Naive B cell (primary cell): ENCODE measurements at regions not wholly inside any gene's neighbourhood (a gene's known extent, or its start where the extent isn't known, plus 50 kb on each side); places are given as distances from the start of the nearest gene placed in this dataset.
"Not testable (repeated sequence)": the region's sequence is repeated elsewhere in the genome, so short reads cannot be mapped to it uniquely, and the experiment has no call there.

Source experiments
- ATAC-seq, 2 donors: fragments of 150-1000 bp; cut with Tn5 transposase; 2 replicates each; pipeline ENCODE4 v1.10.0; 2021; ENCODE audit warnings: low read depth in 2 of 2, mild to moderate bottlenecking in 2 of 2, moderate library complexity in 2 of 2
- DNase-seq: peaks from one replicate; pipeline ENCODE4 v3.0.0; 2022
- H3K27ac Mint-ChIP-seq, 6 donors: one replicate each; pipeline ENCODE4 v1.8.0; 2020 to 2022; ENCODE audit warnings: mild to moderate bottlenecking in 6 of 6, mixed read lengths in 6 of 6, moderate library complexity in 5 of 6, inconsistent platforms in 2 of 6
- H3K27me3 Mint-ChIP-seq, 3 donors: one replicate each; pipeline ENCODE4 v1.8.0; 2021 to 2022; ENCODE audit warnings: mixed read lengths in 3 of 3, mild to moderate bottlenecking in 1 of 3
- H3K36me3 Mint-ChIP-seq, 2 donors: one replicate each; pipeline ENCODE4 v1.8.0; 2020 to 2022; ENCODE audit warnings: mixed read lengths in 2 of 2, inconsistent platforms in 1 of 2, mild to moderate bottlenecking in 1 of 2
- H3K4me1 Mint-ChIP-seq, 3 donors: one replicate each; pipeline ENCODE4 v1.8.0; 2020 to 2022; ENCODE audit warnings: mixed read lengths in 3 of 3, inconsistent platforms in 1 of 3, mild to moderate bottlenecking in 1 of 3, moderate library complexity in 1 of 3
- H3K4me3 Mint-ChIP-seq, 8 donors: one replicate each; pipeline ENCODE4 v1.8.0; 2020 to 2022; ENCODE audit warnings: mild to moderate bottlenecking in 8 of 8, mixed read lengths in 8 of 8, moderate library complexity in 8 of 8, inconsistent platforms in 2 of 8
- H3K9me3 Mint-ChIP-seq, 7 donors: one replicate each; pipeline ENCODE4 v1.8.0; 2020 to 2022; ENCODE audit warnings: mixed read lengths in 7 of 7, mild to moderate bottlenecking in 5 of 7, inconsistent platforms in 2 of 7, moderate library complexity in 1 of 7

DNA sequence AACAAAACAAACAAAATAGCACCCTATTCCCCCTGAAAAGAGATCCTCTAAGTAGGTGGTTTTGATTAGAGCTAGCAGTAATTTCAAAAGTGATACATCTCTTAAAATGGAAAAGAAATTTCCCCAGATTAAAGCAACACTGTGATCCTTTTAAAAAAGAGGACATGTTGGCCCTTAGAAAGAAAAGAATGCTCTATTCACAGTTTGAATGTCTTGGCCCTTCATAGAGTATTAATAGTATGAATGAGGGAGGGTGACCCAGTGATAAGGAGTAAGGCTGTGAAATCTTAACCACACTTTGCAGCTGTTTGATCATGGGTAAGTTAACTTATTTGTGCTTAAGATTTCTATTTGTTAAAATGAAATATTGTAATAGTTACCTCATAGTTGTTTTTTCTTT, 467.7 kb upstream of the MEF2C start:
- no peaks in the 10 kb centered on the region for H3K27me3 Mint-ChIP-seq
- peaks cover 0 to 50% (median 18%) of the 10 kb centered on the region in 7 donors for H3K9me3 Mint-ChIP-seq
- H3K4me3 Mint-ChIP-seq: peak overlapping the region in 1 of 8 donors; percentile 40
- peaks cover 6 to 10% of the 10 kb centered on the region in 2 donors for H3K36me3 Mint-ChIP-seq
- ATAC-seq: no peak
- peak overlapping the region in 2 of 6 donors; percentile 20 to 66 for H3K27ac Mint-ChIP-seq
- DNase-seq: no peak
- peaks cover 16 to 22% (median 17%) of the 10 kb centered on the region in 3 donors for H3K4me1 Mint-ChIP-seq

GRCh38 chr5:89349246-89349980, 466.4 kb upstream of the MEF2C start:
- Mint-ChIP-seq H3K4me3 (peak overlapping the region in 1 of 8 donors; percentile 56), H3K27me3 (no peaks in the 10 kb centered on the region), H3K27ac (no peak overlapping the region), H3K9me3 (peaks cover 2 to 54% (median 19%) of the 10 kb centered on the region in 7 donors), H3K4me1 (peaks cover 22 to 31% (median 23%) of the 10 kb centered on the region in 3 donors), H3K36me3 (peaks cover 6 to 18% of the 10 kb centered on the region in 2 donors)
- ATAC-seq (no peak), DNase-seq (no peak)

DNA sequence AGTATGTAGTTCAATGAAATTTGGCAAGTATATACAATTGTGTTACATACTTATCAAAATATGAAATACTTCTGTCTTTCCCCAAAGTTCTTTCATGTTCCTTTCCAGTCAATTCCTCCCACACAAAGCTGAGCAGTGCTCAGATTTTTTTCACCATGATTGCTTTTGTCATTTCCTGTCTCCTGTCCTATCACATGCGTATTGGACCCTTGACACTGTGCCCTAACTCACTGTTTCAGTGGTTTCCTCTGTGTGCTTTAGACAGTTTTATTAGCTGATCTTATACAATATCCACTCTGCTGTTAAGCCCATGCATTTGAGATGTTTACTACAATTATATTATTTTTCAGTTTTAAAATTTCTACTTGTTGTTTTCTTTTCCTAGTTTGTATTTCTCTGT, 463.6 kb upstream of the MEF2C start:
- DNase-seq (no peak), ATAC-seq (no peak)
- peaks cover 6 to 18% of the 10 kb centered on the region in 2 donors for H3K36me3 Mint-ChIP-seq
- no peak overlapping the region for H3K4me3 Mint-ChIP-seq
- H3K9me3 Mint-ChIP-seq: peaks cover 2 to 44% (median 17%) of the 10 kb centered on the region in 7 donors
- H3K27ac Mint-ChIP-seq: peak overlapping the region in 1 of 6 donors; percentile 39
- H3K4me1 Mint-ChIP-seq: peaks cover 38 to 46% (median 39%) of the 10 kb centered on the region in 3 donors
- no peaks in the 10 kb centered on the region for H3K27me3 Mint-ChIP-seq

DNA sequence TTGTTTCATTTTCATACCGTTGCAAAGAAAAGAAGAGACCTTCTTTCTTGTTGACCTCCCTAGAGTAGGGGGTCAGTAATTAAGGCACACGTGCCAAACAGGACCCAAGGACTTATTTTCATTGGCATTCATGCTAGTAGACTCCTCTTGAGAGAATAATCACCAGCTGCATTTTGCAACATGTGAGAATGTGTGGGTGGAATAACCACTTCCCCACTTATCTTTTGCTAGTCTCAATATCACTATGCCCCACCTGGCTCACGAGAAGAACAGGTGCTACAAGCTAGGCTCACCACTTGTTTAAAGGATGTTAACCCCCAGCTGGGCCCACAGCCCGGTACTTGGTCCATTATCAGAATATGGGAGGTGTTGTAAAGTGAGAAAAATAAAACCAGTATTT, 460.7 kb upstream of the MEF2C start:
- H3K27me3 Mint-ChIP-seq: no peaks in the 10 kb centered on the region
- peak overlapping the region in 6 of 8 donors; percentile 46 to 70 (median 53) for H3K4me3 Mint-ChIP-seq
- H3K9me3 Mint-ChIP-seq: peaks cover 2 to 35% (median 14%) of the 10 kb centered on the region in 7 donors
- H3K27ac Mint-ChIP-seq: peak overlapping the region; percentile 29 to 93 (median 72)
- peak; percentile 90 to 91 for ATAC-seq
- H3K36me3 Mint-ChIP-seq: peaks cover 6 to 18% of the 10 kb centered on the region in 2 donors
- H3K4me1 Mint-ChIP-seq: peaks cover 38 to 51% (median 43%) of the 10 kb centered on the region in 3 donors
- DNase-seq: peak; percentile 69

GRCh38 chr5:89342106-89342876, 459.3 kb upstream of the MEF2C start:
- ATAC-seq (peak; percentile 59 to 66), DNase-seq (peak; percentile 35)
- Mint-ChIP-seq H3K9me3 (peaks cover 4 to 34% (median 13%) of the 10 kb centered on the region in 7 donors), H3K27ac (peak overlapping the region; percentile 89 to 96 (median 93)), H3K4me3 (peak overlapping the region; percentile 3 to 82 (median 50)), H3K36me3 (peaks cover 13 to 18% of the 10 kb centered on the region in 2 donors), H3K27me3 (no peaks in the 10 kb centered on the region), H3K4me1 (peaks cover 42 to 57% (median 50%) of the 10 kb centered on the region in 3 donors)

DNA sequence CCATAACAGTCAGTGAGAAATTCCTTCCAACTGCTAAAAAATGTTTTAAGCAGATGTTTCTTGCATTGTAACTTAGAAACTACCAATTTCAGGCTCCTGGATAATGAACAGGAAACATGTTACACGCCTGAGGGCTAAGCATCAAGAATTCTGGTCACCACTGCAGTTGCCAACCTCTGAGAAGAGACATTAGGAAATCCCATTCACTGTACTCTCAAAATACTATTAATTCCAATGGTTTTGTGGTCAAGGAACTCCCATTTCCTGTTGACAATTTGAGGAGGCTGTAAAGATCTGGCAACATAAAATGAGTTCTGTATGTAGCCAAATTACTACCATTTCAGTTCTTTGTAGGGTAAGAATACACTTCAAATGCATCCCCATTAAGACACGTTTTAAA, 456.0 kb upstream of the MEF2C start:
- DNase-seq: no peak
- H3K4me3 Mint-ChIP-seq: no peak overlapping the region
- H3K9me3 Mint-ChIP-seq: peaks cover 3 to 38% (median 11%) of the 10 kb centered on the region in 7 donors
- H3K36me3 Mint-ChIP-seq: peaks cover 6 to 23% of the 10 kb centered on the region in 2 donors
- no peaks in the 10 kb centered on the region for H3K27me3 Mint-ChIP-seq
- peaks cover 32 to 40% (median 34%) of the 10 kb centered on the region in 3 donors for H3K4me1 Mint-ChIP-seq
- H3K27ac Mint-ChIP-seq: peak overlapping the region in 1 of 6 donors; percentile 81
- ATAC-seq: no peak

DNA sequence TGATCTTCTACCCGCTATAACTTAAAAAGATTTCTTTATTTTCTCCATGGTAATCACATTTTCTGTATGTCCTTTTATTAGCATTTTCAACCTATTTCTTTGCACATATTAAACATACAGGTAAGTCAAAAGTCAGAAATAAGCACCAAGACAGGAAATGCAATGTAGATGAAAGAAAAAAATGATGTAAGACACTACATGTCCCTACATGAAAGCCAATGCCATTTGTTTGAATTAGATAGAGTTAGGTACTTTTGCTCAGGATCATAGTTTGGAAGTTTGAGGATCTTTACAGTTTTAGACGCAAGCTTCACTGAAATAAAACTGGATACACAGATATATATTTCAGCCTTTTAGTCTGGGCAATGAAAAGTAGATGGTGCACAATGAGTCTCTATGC, 453.1 kb upstream of the MEF2C start:
- no peak for ATAC-seq
- H3K4me3 Mint-ChIP-seq: no peak overlapping the region

DNA sequence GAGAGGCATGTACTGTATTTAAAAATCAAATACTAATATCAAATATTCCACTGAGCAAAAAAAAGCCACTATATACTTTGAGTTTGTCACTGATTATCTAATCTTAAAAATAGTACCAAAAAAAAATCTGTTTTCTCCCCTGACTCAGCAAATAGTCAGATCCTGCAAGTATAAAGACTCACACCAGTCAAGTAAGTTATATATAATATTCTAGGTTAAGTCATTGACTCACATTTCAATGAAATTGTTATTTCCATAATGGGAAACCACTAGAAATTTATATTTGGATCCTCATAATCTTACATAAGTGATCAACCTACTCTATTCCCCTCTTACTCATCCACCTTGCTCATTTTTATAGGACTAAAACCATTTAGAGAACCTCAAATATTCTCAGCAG, 447.2 kb upstream of the MEF2C start:
- Mint-ChIP-seq H3K36me3 (peaks cover 8 to 34% of the 10 kb centered on the region in 2 donors), H3K4me1 (peaks cover 23 to 36% (median 24%) of the 10 kb centered on the region in 3 donors), H3K27ac (peak overlapping the region in 2 of 6 donors; percentile 21 to 49), H3K27me3 (no peaks in the 10 kb centered on the region), H3K9me3 (peaks cover 4 to 57% (median 32%) of the 10 kb centered on the region in 7 donors), H3K4me3 (no peak overlapping the region)
- ATAC-seq: no peak
- DNase-seq: no peak

More for the DNA sequence above, 453.1 kb upstream of the MEF2C start:
- Mint-ChIP-seq H3K27ac (peak overlapping the region in 1 of 6 donors; percentile 30), H3K9me3 (peaks cover 3 to 57% (median 28%) of the 10 kb centered on the region in 7 donors), H3K36me3 (peaks cover 6 to 34% of the 10 kb centered on the region in 2 donors), H3K27me3 (no peaks in the 10 kb centered on the region), H3K4me1 (peaks cover 8 to 18% (median 10%) of the 10 kb centered on the region in 3 donors)
- DNase-seq: no peak

DNA sequence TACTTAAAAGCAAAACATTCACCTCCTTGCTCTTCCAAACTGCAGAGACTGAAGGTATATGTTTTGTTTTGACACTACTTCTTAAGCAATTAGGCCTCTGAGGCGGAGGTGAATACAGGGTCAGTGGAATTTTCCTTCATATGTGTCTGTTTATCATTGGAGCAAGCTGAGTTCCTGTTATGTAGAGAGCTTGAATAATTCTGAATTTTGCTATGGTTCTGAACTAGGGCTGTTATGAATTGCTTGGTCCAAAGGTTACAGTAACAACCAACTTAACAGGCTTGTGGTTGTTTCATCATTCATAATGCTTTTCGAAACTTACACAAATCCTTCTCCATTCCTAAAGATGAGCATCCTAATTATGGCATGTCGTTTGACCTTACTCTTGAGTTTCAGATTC, 444.6 kb upstream of the MEF2C start:
- peak overlapping the region in 5 of 6 donors; percentile 15 to 66 (median 52) for H3K27ac Mint-ChIP-seq
- DNase-seq (no peak), ATAC-seq (no peak)
- peaks cover 8 to 26% of the 10 kb centered on the region in 2 donors for H3K36me3 Mint-ChIP-seq
- peaks cover 35 to 60% (median 46%) of the 10 kb centered on the region in 3 donors for H3K4me1 Mint-ChIP-seq
- H3K4me3 Mint-ChIP-seq: peak overlapping the region in 1 of 8 donors; percentile 11
- H3K27me3 Mint-ChIP-seq: no peaks in the 10 kb centered on the region
- H3K9me3 Mint-ChIP-seq: peaks cover 4 to 47% (median 34%) of the 10 kb centered on the region in 7 donors

GRCh38 chr5:89324990-89325389, 442.0 kb upstream of the MEF2C start:
- ATAC-seq (peak; percentile 35 to 52), DNase-seq (peak; percentile 19)
- peak overlapping the region; percentile 2 to 81 (median 36) for H3K4me3 Mint-ChIP-seq
- peaks cover 4 to 26% (median 17%) of the 10 kb centered on the region in 7 donors for H3K9me3 Mint-ChIP-seq
- H3K27ac Mint-ChIP-seq: peak overlapping the region; percentile 17 to 87 (median 66)
- H3K4me1 Mint-ChIP-seq: peaks cover 37 to 57% (median 47%) of the 10 kb centered on the region in 3 donors
- peaks cover 6 to 8% of the 10 kb centered on the region in 2 donors for H3K36me3 Mint-ChIP-seq
- no peaks in the 10 kb centered on the region for H3K27me3 Mint-ChIP-seq

DNA sequence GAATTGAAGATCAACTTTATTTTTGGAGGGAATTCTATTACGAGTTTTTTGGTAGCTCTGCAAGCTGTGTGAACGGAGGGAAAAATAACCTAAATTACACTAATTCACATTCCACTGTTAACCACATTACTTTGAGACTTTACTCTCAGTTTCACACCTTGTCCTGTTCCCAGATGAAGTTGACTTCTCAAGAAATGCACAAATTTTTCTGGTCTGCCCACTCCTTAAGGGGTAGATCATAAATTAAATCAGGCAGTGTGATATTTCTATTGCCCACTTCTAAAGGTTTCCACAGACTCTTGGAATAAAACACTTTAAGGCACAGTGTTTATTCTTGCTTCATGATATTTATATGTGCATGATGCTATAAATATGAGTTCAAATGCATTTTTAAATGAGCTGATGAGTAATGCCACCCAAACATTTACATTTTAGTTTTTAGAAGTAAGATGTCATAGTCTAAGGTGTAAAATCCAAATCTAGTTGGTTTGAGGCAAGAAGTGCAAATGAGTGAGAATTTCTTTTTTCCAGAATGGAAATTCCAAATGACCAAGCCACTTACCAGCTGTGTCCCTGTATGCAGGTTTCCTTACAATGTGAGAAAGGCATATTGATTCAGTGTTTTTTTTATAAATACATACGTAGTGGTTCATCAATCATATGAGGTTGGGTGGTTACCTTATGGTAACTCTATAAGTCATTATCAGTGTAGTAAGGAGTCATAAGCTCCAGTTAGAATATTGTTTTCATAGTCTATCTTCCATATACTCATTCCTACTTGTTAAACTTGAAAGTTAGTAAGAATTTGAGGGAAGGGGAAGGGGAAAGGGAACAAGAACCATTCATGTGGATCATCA, 437.7 kb upstream of the MEF2C start:
- ATAC-seq: no peak
- Mint-ChIP-seq H3K36me3 (no peaks in the 10 kb centered on the region), H3K9me3 (peaks cover 0 to 12% (median 7%) of the 10 kb centered on the region in 7 donors), H3K4me1 (peaks cover 34 to 40% (median 35%) of the 10 kb centered on the region in 3 donors), H3K27ac (peak overlapping the region in 1 of 6 donors; percentile 28), H3K27me3 (no peaks in the 10 kb centered on the region), H3K4me3 (no peak overlapping the region)
- no peak for DNase-seq

- Mint-ChIP-seq H3K4me1 (peaks cover 30 to 40% (median 40%) of the 10 kb centered on the region in 3 donors), H3K27ac (peak overlapping the region in 3 of 6 donors; percentile 33 to 53 (median 38)), H3K9me3 (peaks cover 0 to 11% (median 4%) of the 10 kb centered on the region in 7 donors), H3K4me3 (peak overlapping the region in 1 of 8 donors; percentile 44)
- H3K27me3 Mint-ChIP-seq, DNase-seq, ATAC-seq, H3K36me3 Mint-ChIP-seq: not testable (repeated sequence)
Observed at GRCh38 chr5:89317838-89318237, 434.9 kb upstream of the MEF2C start.
